Left cardiac atrium (tissue), 4 donors: ENCODE measurements at regions not wholly inside any gene's neighbourhood (a gene's known extent, or its start where the extent isn't known, plus 50 kb on each side); places are given as distances from the start of the nearest gene placed in this dataset.
"Not testable (repeated sequence)": the region's sequence is repeated elsewhere in the genome, so short reads cannot be mapped to it uniquely, and the experiment has no call there.

Experiments used
- ATAC-seq, 2 donors: fragments of 200-7000 bp; cut with Tn5 transposase; one replicate each; pipeline ENCODE4 v1.9.1; 2020; ENCODE audit warnings: mild to moderate bottlenecking in 2 of 2, moderate library complexity in 2 of 2
- DNase-seq: peaks from one replicate; pipeline ENCODE4 v3.0.0-alpha.2; 2020
- intact Hi-C, 2 donors: fragments of 100-400 bp; cut with DNase I; formaldehyde crosslinking; loops; one replicate each; pipeline versions ENCODE4 v1.14.1 to v1.15.1; 2022 to 2023
- donor health status: DM: no; HTN: yes; CAD: no.
- donor health status: DM: no; HTN: yes; CAD: no; lungs with severe emphysema.
- donor health status: DM: yes; HTN: yes; CAD: no.
- donor health status: Dilated cardiomyopathy.

GRCh38 chr12:129959889-129960288 is 56.1 kb upstream of the TMEM132D start:
- ATAC-seq (no peak), DNase-seq (no peak)
- intact Hi-C loops: no loop called here

- DNase-seq (no peak), ATAC-seq (no peak)
- intact Hi-C loops: no loop called here
Measured at GRCh38 chr12:129961091-129961490, 57.3 kb upstream of the TMEM132D start.

GRCh38 chr12:129961856-129962255 is 58.0 kb upstream of the TMEM132D start:
- ATAC-seq: no peak
- intact Hi-C loops: no loop called here
- DNase-seq: no peak

GRCh38 chr12:129964300-129964699 is 60.5 kb upstream of the TMEM132D start:
- DNase-seq: no peak
- no peak for ATAC-seq
- intact Hi-C loops: no loop called here

DNA sequence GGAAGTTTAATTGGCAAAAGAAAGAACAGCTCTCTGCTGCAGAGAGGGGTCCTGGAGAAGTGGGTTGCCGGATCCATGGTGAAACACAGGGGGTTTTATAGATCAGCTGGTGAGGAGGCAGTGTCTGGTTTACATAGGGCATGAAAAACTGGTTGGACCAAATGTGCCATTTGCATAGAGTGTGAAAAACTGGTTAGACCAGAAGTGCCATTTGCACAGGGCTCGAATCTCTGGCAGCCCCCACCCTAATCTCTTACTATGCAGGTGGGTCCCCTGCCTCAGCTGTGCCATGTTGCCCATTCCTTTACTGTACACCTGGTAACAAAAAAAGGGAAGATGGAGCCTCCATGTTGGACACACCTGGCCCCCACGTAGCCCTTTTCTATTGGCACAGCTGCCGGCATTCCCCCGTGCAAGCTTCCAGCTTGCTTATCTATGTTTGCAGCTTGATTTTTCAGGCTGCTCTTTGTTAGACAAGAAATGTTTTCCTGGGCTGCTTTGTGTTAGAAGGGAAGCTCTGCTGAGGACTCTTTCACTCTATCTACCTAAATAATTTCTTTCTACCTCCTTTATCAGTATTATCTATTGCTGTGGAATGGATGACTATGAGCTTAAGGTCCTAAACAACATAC is 61.1 kb upstream of the TMEM132D start:
- ATAC-seq: no peak
- intact Hi-C loops: no loop called here
- no peak for DNase-seq

- intact Hi-C loops: no loop called here
- DNase-seq: no peak
- ATAC-seq: no peak
Measured at GRCh38 chr12:129966146-129966995, 62.5 kb upstream of the TMEM132D start.

GRCh38 chr12:129971721-129972120 is 67.9 kb upstream of the TMEM132D start:
- ATAC-seq (no peak), DNase-seq (no peak)
- intact Hi-C loops: no loop called here

DNA sequence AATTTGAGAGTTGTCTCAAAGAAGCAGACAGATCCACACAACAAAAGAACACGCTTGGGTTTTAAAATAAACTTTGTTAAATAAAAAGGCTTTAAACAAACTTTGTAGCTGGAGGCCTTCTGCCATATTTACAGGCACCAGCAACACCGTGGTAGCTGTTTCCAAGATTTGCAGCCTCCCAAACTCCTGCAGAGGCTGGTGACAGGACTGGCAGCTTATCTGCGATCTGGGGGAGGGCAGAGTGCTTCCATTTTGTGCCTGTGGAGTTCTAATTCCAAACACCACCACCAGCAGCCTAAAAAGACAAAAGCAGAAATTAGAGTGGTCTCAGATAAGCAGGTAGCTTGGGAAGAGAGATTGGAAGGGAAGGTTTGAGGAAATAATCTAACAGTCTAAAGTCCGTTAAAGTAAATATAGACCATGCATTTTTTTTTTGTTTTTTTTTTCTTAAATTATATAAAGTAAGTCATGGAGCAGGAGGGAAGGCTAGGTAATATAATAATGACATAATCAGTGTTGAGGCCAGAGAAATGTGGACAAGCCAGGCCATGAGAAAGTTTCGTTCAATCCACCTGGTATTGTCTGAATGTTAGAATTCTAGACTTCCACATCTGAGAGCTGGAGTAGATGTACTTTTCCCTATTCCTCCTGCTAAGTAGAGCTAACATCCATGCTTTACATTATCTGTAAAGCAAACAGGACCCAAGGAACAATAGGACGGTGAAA is 69.6 kb upstream of the TMEM132D start:
- intact Hi-C loops: no loop called here
- ATAC-seq: no peak
- no peak for DNase-seq

DNA sequence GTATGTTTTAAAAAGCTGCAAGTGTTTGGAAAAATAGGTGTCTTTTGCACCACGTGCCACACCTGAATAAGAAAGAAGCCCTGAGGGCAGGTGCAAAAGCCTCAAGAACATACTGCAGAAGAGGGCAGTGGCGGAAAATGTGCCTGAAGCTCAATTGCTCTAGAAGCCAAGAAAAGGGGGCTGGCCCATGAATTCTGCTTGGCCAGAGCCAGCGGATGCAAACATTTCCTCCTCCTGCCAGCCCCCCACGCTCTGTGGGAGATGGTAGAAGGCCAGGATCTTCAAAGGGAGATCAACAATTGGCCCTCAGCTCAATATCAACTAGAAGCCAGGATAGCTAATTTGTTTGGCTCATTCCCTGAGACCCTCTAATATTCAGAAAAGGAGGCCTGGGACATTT is 80.3 kb upstream of the TMEM132D start:
- no peak for ATAC-seq
- DNase-seq: no peak
- intact Hi-C loops: no loop called here

- no peak for ATAC-seq
Measured at GRCh38 chr12:129987841-129988240, 84.0 kb upstream of the TMEM132D start.

DNA sequence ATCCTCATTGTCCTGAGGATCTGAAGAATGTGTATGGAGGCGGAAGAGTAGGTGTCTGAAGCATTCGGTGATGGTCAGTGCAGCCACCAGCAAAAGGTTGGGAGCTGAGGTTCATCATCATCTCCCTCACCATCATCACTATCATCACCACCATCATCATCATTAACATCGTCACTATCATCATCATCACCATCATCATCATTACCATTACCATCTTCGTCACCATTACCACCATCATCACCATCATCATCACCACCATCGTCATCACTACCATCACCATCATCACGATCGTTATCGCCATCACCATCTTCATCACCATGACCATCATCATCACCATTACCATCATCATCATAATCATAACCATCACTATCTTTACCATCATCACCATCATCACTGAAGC is 90.8 kb upstream of the TMEM132D start:
- ATAC-seq (no peak), DNase-seq (no peak)
- intact Hi-C loops: no loop called here

More at GRCh38 chr12:129987841-129988240, 84.0 kb upstream of the TMEM132D start:
- intact Hi-C loops: no loop called here
- DNase-seq: no peak

GRCh38 chr12:129997239-129997638 is 93.4 kb upstream of the TMEM132D start:
- ATAC-seq (no peak), DNase-seq (no peak)
- intact Hi-C loops: no loop called here

- intact Hi-C loops, ATAC-seq, DNase-seq: not testable (repeated sequence)
Measured at GRCh38 chr12:130004310-130004877, 100.6 kb upstream of the TMEM132D start.

DNA sequence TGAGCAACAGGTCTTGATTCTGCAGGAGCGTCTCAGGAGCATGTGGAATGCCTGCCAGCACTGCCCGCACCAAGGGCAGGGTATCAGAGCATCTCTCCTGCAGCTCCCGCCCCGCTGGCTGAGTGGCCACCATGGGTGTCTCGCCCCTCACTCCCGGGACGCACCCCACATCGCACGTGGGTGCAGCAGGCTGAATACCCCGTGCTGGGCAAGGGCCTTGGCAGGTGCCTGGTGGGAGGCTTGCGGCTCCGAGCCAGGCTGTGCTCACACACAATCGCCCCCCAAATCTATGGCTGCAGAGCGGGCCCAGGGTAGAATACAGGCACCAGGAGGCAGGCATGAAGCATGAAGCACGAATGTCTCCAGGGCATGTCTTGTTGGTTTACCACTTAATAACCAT is 103.9 kb upstream of the TMEM132D start:
- no peak for ATAC-seq
- intact Hi-C loops: no loop called here
- DNase-seq: no peak

DNA sequence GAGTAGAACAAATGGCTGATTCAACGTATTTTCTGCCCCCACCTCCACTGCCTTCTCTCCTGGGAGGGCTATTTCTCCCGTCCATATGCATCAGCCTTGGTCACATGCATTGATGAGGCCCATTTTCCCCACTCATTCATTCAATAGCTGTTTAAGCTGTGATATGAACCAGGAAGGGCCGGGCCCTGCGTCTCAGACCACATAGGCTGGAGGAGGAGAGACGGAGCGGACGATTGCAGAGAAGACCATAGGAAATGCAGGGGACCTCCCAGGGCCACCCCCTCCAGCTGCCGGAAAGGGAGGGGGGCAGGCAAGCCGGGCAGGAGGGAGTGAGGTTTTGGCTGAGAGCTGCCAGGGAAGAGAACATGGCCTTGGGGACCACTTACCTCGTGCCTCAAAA is 104.4 kb upstream of the TMEM132D start:
- DNase-seq (no peak), ATAC-seq (no peak)
- intact Hi-C loops: no loop called here

- ATAC-seq (no peak), DNase-seq (no peak)
- intact Hi-C loops: loop anchor here in 1 of 2 donors (10.0 kb wide), 1 partner anchor 1755 kb away; no protein-coding TSS in a partner anchor
Measured at GRCh38 chr12:130009961-130010360, 106.1 kb upstream of the TMEM132D start.

- intact Hi-C loops: loop anchor here in 1 of 2 donors (10.0 kb wide), 1 partner anchor 1757 kb away; no protein-coding TSS in a partner anchor
- ATAC-seq (no peak), DNase-seq (no peak)
Measured at GRCh38 chr12:130011611-130012385, 108.0 kb upstream of the TMEM132D start.

GRCh38 chr12:130013771-130014484 is 110.1 kb upstream of the TMEM132D start:
- intact Hi-C loops: loop anchor here in 1 of 2 donors (10.0 kb wide), 1 partner anchor 1759 kb away; no protein-coding TSS in a partner anchor
- no peak for DNase-seq
- peak; percentile 27 to 61 for ATAC-seq
